GM12865 (cell line): ENCODE measurements at regions not wholly inside any gene's neighbourhood (a gene's known extent, or its start where the extent isn't known, plus 50 kb on each side); places are given as distances from the start of the nearest gene placed in this dataset.

Experiments used
- DNase-seq: peaks from one replicate; pipeline ENCODE4 v3.0.0; 2010; ENCODE audit warnings: low read depth
- H3K4me3 ChIP-seq: 2 replicates; pipeline ENCODE4 v1.5.1; 2011; ENCODE audit warnings: mild to moderate bottlenecking, low read depth, low read length, control low read depth
- TF ChIP-seq, protein P1 (sequence below): IDR thresholded peaks from 2 replicates; pipeline ENCODE4 v1.5.1; 2011; ENCODE audit warnings: low read length, control low read depth, low read depth, inconsistent platforms; ENCODE audit not compliant: insufficient read depth; ENCODE audit errors: missing control alignments

DNA sequence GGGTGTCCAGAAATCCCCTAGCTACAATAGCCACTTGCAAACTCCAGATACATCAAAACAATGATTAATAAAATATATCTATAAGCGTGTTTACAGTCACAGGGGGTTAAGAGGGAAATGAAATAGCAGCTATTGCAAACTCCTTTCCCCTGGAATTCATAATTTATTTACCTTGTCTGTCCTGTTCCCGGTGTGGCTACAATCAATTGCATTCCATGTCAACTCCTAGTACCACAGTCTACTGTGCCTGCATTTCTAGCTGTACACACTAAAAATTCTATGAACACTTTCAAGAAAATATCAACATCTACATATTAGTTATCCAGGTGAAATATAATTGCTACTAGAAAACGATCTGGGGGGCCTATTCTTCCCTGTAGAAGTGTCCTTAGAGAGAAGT, 217.6 kb downstream of the ELAVL2 start:
- TF ChIP-seq, protein P1, sequence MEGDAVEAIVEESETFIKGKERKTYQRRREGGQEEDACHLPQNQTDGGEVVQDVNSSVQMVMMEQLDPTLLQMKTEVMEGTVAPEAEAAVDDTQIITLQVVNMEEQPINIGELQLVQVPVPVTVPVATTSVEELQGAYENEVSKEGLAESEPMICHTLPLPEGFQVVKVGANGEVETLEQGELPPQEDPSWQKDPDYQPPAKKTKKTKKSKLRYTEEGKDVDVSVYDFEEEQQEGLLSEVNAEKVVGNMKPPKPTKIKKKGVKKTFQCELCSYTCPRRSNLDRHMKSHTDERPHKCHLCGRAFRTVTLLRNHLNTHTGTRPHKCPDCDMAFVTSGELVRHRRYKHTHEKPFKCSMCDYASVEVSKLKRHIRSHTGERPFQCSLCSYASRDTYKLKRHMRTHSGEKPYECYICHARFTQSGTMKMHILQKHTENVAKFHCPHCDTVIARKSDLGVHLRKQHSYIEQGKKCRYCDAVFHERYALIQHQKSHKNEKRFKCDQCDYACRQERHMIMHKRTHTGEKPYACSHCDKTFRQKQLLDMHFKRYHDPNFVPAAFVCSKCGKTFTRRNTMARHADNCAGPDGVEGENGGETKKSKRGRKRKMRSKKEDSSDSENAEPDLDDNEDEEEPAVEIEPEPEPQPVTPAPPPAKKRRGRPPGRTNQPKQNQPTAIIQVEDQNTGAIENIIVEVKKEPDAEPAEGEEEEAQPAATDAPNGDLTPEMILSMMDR: no peak
- H3K4me3 ChIP-seq: no peak overlapping the region
- no peak for DNase-seq

DNA sequence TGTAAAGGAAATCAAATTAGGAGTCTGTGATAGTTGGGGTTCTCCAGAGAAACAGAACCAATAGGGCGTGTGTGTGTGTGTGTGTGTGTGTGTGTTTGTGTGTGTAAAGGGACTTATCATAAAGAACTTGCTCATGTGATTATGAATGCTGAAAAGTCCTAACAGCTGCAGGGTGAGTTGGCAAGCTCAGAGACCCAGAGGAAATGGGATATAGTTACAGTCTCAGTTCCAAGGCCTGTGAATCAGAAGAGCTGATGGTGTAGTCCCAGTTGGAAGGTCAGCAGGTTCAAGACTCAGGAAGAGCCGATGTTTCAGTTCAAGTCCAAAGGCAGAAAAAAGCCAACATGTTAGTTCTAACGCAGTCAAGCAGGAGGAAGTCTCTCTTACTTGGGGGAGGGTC, 214.2 kb downstream of the ELAVL2 start:
- no peak for DNase-seq

DNA sequence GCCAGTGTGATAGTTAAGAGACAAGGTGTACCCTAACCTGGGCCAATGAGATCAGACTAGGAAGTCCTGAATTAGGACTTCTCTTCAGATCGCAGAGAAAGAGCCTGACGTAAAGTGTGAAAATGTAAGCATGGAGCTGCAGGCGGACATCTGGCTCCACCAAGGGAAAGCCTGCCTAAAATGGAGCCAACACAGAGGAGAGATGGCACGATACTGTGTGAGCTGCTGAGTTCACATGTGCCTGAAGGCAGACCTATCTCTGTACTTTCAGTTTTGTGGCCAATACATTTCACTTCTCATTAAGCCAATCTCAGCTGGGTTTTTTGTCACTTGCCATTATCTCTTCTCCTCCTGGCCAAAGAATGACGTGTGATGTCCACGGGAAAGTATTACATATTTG, 210.5 kb downstream of the ELAVL2 start:
- no peak for DNase-seq
- no peak overlapping the region for H3K4me3 ChIP-seq
- TF ChIP-seq, protein P1: no peak

More for the DNA sequence above, 214.2 kb downstream of the ELAVL2 start:
- TF ChIP-seq, protein P1: no peak
- H3K4me3 ChIP-seq: no peak overlapping the region

DNA sequence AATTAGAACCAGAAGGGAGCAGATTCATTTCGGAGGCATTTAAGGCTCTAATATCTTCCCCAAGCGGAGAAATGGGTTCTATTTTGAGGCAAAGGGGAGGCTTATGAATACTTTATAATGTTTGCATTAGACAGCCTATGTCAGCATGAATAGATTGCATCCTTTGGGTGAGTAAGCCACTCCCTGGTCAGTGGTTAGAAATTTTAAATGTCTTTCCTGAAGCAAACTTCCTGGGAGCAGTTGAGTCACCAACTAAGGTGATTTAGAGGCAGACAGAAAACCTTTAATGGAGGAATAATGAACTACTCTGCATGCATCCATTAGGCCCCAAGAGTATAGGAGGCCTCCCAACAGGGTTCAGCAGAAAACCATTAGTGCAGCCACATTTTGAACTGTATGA, 204.9 kb downstream of the ELAVL2 start:
- TF ChIP-seq, protein P1: no peak
- DNase-seq: no peak
- H3K4me3 ChIP-seq: no peak overlapping the region

DNA sequence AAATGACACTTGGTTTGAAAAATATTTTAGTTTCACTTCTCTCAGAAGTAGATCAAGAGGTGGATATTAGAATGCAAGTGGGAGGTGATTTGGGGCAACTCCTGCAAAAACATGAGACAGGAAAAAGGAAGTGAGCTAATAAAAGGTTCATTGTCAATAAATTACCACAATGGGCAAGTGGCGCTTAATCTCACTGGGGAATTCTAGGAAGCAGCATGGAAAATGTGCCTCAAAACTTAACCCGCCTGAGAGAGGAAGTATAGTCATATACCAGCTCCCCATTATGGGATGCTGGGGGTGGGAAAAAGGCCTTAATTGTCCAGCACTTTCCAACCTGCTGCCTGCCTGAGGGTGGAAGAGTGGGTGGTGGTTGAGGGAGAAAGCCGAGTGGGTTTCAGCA, 204.1 kb downstream of the ELAVL2 start:
- no peak overlapping the region for H3K4me3 ChIP-seq
- no peak for DNase-seq
- TF ChIP-seq, protein P1: no peak

DNA sequence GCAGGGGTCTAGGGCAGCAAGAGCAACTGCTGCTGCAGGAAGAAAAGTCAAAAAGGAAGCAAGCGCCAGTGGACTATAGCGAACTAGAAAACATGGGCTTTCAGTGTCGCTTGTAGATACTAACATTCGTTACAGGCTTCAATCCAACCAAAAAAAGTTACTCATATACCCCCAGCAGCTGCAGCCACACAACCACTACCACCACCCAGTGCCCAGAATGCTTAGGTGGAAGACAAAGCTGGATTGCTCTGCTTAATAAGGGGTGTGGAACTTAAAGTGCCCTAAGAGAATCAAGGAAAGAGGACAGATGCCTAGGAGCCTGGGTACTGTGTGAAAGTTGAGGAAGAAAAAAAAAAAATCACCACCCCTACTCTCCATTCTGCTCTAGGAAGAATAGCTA, 203.6 kb downstream of the ELAVL2 start:
- no peak for DNase-seq
- TF ChIP-seq, protein P1: no peak
- H3K4me3 ChIP-seq: no peak overlapping the region

DNA sequence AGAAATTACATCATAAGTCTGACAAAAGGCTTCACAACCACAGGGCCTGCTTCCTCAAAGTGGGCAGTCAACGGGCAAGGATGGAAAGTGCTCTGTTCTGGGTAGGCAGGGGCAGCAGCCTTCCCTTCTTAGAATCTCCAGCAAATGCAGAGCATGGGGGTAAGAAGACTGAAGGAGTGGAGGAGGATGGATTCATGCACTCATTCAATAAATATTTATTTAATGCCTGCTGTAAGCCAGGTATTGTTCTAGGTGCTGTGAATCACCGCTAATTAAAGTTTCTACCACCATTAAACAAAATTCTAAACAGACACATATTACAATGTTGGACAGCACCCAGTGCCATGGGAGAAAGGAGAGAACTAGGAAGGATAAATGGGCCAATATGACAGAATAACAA, 195.6 kb downstream of the ELAVL2 start:
- H3K4me3 ChIP-seq: no peak overlapping the region
- no peak for DNase-seq
- TF ChIP-seq, protein P1: no peak
